AG09309 (cell line): ENCODE measurements at regions not wholly inside any gene's neighbourhood (a gene's known extent, or its start where the extent isn't known, plus 50 kb on each side); places are given as distances from the start of the nearest gene placed in this dataset.

Experiments used
- DNase-seq: peaks from one replicate; pipeline ENCODE4 v3.0.0-alpha.2; 2010; ENCODE audit warnings: low read depth
- H3K4me3 ChIP-seq: 2 replicates; pipeline ENCODE4 v1.5.1; 2011; ENCODE audit warnings: mild to moderate bottlenecking, low read depth, low read length, moderate library complexity; ENCODE audit not compliant: control insufficient read depth
- TF ChIP-seq, protein P1 (sequence below): IDR thresholded peaks from 2 replicates; pipeline ENCODE4 v1.5.1; 2011; ENCODE audit warnings: mild to moderate bottlenecking, low read depth, low read length, inconsistent platforms; ENCODE audit not compliant: insufficient read depth, control insufficient read depth; ENCODE audit errors: missing control alignments

DNA sequence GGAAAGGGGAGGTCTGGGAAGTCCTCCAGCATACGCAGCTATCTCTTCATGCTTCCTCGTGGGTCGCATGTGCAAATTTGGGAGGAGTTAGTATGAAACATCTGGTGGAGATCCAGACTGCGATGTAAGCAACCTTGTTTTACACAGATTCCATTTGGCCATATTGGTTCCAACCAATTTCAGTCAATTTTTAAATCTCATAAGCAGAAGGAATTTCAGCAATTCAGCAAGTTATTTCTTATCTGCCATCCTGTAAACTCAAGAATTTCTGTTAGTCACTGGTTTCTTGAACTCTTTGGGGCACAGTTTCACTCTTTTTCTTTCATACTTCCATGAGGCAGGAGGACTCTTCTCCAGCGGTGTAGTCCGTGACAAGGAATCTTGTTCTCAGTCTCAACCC is 130.4 kb upstream of the CLINT1 start:
- no peak for DNase-seq
- TF ChIP-seq, protein P1, sequence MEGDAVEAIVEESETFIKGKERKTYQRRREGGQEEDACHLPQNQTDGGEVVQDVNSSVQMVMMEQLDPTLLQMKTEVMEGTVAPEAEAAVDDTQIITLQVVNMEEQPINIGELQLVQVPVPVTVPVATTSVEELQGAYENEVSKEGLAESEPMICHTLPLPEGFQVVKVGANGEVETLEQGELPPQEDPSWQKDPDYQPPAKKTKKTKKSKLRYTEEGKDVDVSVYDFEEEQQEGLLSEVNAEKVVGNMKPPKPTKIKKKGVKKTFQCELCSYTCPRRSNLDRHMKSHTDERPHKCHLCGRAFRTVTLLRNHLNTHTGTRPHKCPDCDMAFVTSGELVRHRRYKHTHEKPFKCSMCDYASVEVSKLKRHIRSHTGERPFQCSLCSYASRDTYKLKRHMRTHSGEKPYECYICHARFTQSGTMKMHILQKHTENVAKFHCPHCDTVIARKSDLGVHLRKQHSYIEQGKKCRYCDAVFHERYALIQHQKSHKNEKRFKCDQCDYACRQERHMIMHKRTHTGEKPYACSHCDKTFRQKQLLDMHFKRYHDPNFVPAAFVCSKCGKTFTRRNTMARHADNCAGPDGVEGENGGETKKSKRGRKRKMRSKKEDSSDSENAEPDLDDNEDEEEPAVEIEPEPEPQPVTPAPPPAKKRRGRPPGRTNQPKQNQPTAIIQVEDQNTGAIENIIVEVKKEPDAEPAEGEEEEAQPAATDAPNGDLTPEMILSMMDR, result no peak
- no peak overlapping the region for H3K4me3 ChIP-seq

DNA sequence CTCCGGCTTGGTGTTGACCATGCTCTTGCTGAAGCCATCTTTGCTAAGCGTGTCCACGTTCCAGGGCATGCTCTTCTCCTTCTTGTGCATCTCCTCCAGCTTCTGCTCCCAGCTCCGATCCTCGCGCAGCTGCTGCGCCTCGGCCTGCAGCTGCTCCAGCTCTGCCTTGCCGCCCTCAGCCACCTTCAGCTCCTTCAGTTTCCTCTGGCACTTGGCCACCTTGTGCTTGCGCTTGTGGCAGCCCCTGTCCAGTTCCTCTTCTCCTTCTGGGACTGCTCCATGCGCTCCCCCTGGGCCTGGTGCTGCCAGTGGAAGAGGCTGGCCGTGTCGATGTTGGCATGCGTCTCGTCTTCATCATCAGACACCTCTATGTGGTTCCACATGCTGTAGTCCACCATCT is 128.3 kb upstream of the CLINT1 start:
- H3K4me3 ChIP-seq, result no peak overlapping the region
- no peak for DNase-seq
- TF ChIP-seq, protein P1, result no peak

DNA sequence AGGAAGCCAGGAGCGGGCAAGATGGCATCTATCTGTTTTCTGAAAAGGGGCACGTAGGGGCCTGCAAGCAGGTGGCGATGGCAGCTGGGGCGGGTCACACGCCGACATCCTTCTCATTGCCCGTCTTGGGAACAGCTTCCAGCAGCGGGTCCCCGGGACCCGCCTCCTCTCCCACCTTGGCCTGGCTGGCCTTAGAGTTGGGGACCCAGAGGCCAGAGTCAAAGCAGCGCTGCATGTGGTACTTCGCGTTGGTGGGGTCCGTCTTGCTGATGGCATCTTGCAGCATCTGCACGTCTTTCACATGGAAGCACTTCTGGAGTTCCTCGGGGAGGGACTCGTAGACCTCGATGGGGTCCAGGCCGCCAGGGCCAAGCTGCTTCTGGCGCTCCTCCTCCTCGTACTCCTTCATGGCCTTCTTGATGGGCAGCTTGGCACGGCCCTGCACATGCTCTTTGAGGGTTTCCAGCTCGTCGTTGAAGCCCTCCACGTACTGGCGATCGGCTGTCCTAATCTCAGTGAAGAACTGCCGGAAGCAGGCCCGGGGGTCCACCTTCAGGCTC is 127.6 kb upstream of the CLINT1 start:
- H3K4me3 ChIP-seq, result no peak overlapping the region
- DNase-seq, result no peak
- TF ChIP-seq, protein P1, result no peak

DNA sequence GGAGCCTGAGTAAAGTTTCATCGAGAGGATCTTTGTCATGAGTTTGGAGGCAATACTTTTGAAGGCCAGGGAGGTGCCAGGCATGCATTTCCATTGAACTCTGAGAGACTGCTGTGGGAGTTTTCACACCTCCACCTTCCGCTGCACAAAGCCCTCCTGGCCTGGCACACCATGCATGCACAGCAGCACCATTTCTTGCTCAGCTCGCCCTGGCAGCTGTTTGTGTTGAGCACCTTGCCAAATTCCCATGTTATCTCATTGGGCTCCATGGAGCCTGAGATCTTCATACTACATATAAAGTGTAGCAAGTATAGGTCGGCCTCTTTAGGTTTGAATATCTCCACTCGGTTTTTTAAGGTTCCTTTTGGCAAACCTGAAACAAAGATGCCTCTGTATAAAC is 125.7 kb upstream of the CLINT1 start:
- TF ChIP-seq, protein P1, result no peak

DNA sequence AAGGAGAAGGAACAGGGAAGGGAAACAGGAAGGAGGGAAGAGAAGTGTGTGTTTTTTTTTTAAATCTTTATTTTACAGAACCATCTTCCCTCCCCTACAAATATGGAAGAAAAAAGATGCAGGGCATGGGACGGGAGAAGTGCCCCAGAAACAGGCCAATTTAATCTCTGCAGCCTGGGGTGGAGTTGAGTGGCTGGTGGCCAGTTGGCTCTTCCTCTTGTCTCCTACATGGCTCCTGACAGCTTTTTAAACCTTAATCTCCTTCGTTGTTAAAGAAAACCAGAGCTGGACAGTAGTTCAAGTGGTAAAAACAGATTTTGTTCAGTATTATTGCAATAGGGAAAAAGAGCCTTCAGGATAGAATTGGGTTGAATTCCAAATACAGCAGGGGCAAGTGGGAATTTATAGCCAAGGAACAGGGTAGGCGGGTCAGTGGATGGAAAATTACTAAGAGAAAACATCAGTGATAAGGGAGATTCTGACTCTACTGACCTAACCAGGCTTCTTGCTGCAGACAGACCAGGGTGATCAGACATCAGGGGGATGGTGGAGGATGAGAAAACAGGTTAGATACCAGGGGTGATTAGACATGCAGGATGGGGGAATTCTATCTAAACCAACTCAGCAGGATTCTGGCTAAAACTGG is 125.1 kb upstream of the CLINT1 start:
- DNase-seq, result no peak
- H3K4me3 ChIP-seq, result no peak overlapping the region
- TF ChIP-seq, protein P1, result no peak

More for the DNA sequence above, 125.7 kb upstream of the CLINT1 start:
- H3K4me3 ChIP-seq, result no peak overlapping the region
- no peak for DNase-seq

DNA sequence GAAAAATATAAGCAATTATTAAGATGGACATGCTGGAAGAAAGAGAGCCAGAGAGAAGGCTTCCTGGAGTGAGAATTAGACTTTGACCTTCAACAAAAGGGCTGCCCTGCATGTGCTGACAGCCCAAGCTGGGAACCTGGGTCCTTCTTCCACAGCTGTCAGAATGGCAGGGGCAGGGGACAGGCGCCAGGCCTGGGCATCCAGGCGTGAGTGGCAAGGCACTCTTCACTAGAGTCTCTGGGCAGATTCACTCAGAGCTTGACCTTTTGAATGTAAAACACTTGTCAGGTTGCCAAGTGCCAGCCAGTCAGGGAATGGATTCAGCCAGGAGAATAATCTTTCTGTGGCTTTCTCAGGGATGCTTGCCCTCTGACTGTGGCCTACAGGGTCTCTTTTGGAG is 119.1 kb upstream of the CLINT1 start:
- TF ChIP-seq, protein P1, result no peak
- no peak for DNase-seq

More for the DNA sequence above, 119.1 kb upstream of the CLINT1 start:
- H3K4me3 ChIP-seq, result no peak overlapping the region
